HCT116 (cell line): ENCODE measurements at regions not wholly inside any gene's neighbourhood (a gene's known extent, or its start where the extent isn't known, plus 50 kb on each side); places are given as distances from the start of the nearest gene placed in this dataset.

Experiments used
- ATAC-seq: fragments of 200-7000 bp; cut with Tn5 transposase; 2 replicates; pipeline ENCODE4 v1.9.1; 2020; ENCODE audit warnings: mild to moderate bottlenecking, moderate library complexity
- BruUV-seq: library from RNA; stranded (reverse); fragments of 400-500 nt; replicated peaks from 2 replicates; lab custom pipeline; 2021; lab: Mats Ljungman, UMichigan
- CTCF ChIA-PET: fragments of 300-600 bp; sonication (Branson Sonifier 250); formaldehyde crosslinking; loops from one replicate; lab custom pipeline; 2021; ENCODE audit warnings: antibody characterized with exemption; lab: Charles Lee
- POLR2A ChIA-PET: fragments of 300-600, 350-600 bp; sonication (Branson Sonifier 250); formaldehyde crosslinking; loops from one replicate; lab custom pipeline; 2021; ENCODE audit warnings: antibody characterized with exemption; lab: Charles Lee
- RAD21 ChIA-PET, 2 experiments: fragments of 300-600 bp; sonication (Branson Sonifier 250); formaldehyde crosslinking; loops; one replicate each; lab custom pipeline; 2023; ENCODE audit warnings: low total read pairs in 2 of 2; ENCODE audit not compliant: uncharacterized antibody in 2 of 2, unreplicated experiment in 2 of 2, low non-redundant PET in 1 of 2; lab: Charles Lee
- DNase-seq: peaks from one replicate; pipeline ENCODE4 v3.0.0-alpha.2; 2010; ENCODE audit warnings: low read depth, low spot score
- H2AFZ ChIP-seq: fragments of 200-600 bp; shearing (Covaris generic), sonication (generic); 2 replicates; pipeline ENCODE4 v1.6.1; 2017; ENCODE audit warnings: low read depth, mixed run types, mixed read lengths, antibody characterized with exemption, low read length; ENCODE audit not compliant: poor library complexity, severe bottlenecking
- H3K27ac ChIP-seq: 2 replicates; pipeline ENCODE4 v1.5.1; 2012; ENCODE audit warnings: low read depth, low read length
- H3K27me3 ChIP-seq: fragments of 200-600 bp; sonication (generic); 2 replicates; pipeline ENCODE4 v1.6.1; 2016; ENCODE audit warnings: mixed run types, low read length, mixed read lengths; ENCODE audit not compliant: insufficient read depth
- H3K36me3 ChIP-seq, 2 experiments: fragments of 200-500 bp in 1 of 2; fragments of 200-600 bp in 1 of 2; sonication (Bioruptor generic) in 1 of 2; sonication (generic) in 1 of 2; 2 replicates each; pipeline versions ENCODE4 v1.5.1 to v1.6.1; 2014 to 2016; ENCODE audit warnings: low read length in 2 of 2, inconsistent platforms in 1 of 2, mixed read lengths in 1 of 2, mixed run types in 1 of 2; ENCODE audit not compliant: insufficient read depth in 2 of 2, control insufficient read depth in 1 of 2
- H3K4me1 ChIP-seq, 2 experiments: fragments of 200-600 bp in 1 of 2; sonication (generic) in 1 of 2; 2 replicates each; pipeline versions ENCODE4 v1.5.1 to v1.6.1; 2012 to 2017; ENCODE audit warnings: low read length in 2 of 2, inconsistent platforms in 1 of 2, mild to moderate bottlenecking in 1 of 2, mixed read lengths in 1 of 2, mixed run types in 1 of 2, moderate library complexity in 1 of 2; ENCODE audit not compliant: insufficient read depth in 2 of 2, control insufficient read depth in 1 of 2
- H3K4me2 ChIP-seq: fragments of 200-600 bp; sonication (generic); 2 replicates; pipeline ENCODE4 v1.6.1; 2017; ENCODE audit warnings: mixed run types, low read length, mixed read lengths
- H3K4me3 ChIP-seq, 2 experiments: fragments of 200-600 bp in 1 of 2; sonication (generic) in 1 of 2; replicated peaks in 1 of 2; 2 replicates each; pipeline ENCODE4 v1.5.1; 2011 to 2016; ENCODE audit warnings: low read length in 2 of 2, control low read depth in 1 of 2, low read depth in 1 of 2, mild to moderate bottlenecking in 1 of 2, mixed read lengths in 1 of 2, mixed run types in 1 of 2
- H3K79me2 ChIP-seq: fragments of 200-600 bp; sonication (generic); 2 replicates; pipeline ENCODE4 v1.6.1; 2017; ENCODE audit warnings: mild to moderate bottlenecking, mixed run types, low read length, moderate library complexity, mixed read lengths; ENCODE audit not compliant: insufficient read depth
- H3K9ac ChIP-seq: fragments of 200-600 bp; sonication (generic); 2 replicates; pipeline ENCODE4 v1.6.1; 2016; ENCODE audit warnings: low read length, mixed read lengths
- H3K9me2 ChIP-seq: fragments of 200-600 bp; sonication (generic), shearing (Covaris generic); 2 replicates; pipeline ENCODE4 v1.6.1; 2017; ENCODE audit warnings: mixed run types, mild to moderate bottlenecking, moderate library complexity; ENCODE audit not compliant: insufficient read depth
- H3K9me3 ChIP-seq, 2 experiments: fragments of 200-500 bp in 1 of 2; fragments of 200-600 bp in 1 of 2; sonication (Bioruptor generic) in 1 of 2; sonication (generic) in 1 of 2; 2 replicates each; pipeline ENCODE4 v1.6.1; 2014 to 2017; ENCODE audit warnings: low read length in 2 of 2, mixed read lengths in 2 of 2, inconsistent platforms in 1 of 2, low read depth in 1 of 2, mild to moderate bottlenecking in 1 of 2, mixed run types in 1 of 2, moderate library complexity in 1 of 2; ENCODE audit not compliant: control insufficient read depth in 1 of 2, insufficient read depth in 1 of 2
- H4K20me1 ChIP-seq: fragments of 200-600 bp; sonication (generic), shearing (Covaris generic); 2 replicates; pipeline ENCODE4 v1.6.1; 2017; ENCODE audit warnings: mixed run types, mild to moderate bottlenecking, moderate library complexity; ENCODE audit not compliant: insufficient read depth
- ATF3 ChIP-seq: IDR thresholded peaks from 2 replicates; pipeline ENCODE4 v1.6.1; 2012
- CEBPB ChIP-seq: IDR thresholded peaks from 2 replicates; pipeline ENCODE4 v1.6.1; 2012; ENCODE audit warnings: low read depth
- ELF1 ChIP-seq: IDR thresholded peaks from 2 replicates; pipeline ENCODE4 v1.6.1; 2012; ENCODE audit warnings: low read depth, borderline replicate concordance
- EZH2 ChIP-seq: fragments of 200-600 bp; sonication (generic); IDR thresholded peaks from 2 replicates; pipeline ENCODE4 v1.6.1; 2017; ENCODE audit warnings: antibody characterized with exemption, mixed run types
- FOSL1 ChIP-seq: IDR thresholded peaks from 2 replicates; pipeline ENCODE4 v1.6.1; 2012; ENCODE audit warnings: low read depth
- RAD21 ChIP-seq: IDR thresholded peaks from 2 replicates; pipeline ENCODE4 v1.6.1; 2012; ENCODE audit warnings: low read depth, mild to moderate bottlenecking
- REST ChIP-seq: IDR thresholded peaks from 2 replicates; pipeline ENCODE4 v1.6.1; 2012; ENCODE audit warnings: low read depth
- SP1 ChIP-seq: IDR thresholded peaks from 2 replicates; pipeline ENCODE4 v1.6.1; 2012; ENCODE audit warnings: low read depth
- TCF7L2 ChIP-seq: IDR thresholded peaks from 2 replicates; pipeline ENCODE4 v1.7.0; 2011; ENCODE audit warnings: borderline replicate concordance, inconsistent platforms; ENCODE audit not compliant: insufficient read depth, insufficient read length; ENCODE audit errors: extremely low read depth
- YY1 ChIP-seq: IDR thresholded peaks from 2 replicates; pipeline ENCODE4 v1.6.1; 2011; ENCODE audit warnings: low read length, low read depth, moderate library complexity, mild to moderate bottlenecking; ENCODE audit not compliant: insufficient replicate concordance; ENCODE audit errors: extremely low read depth
- ZFX ChIP-seq: fragments of 450-650 bp; IDR thresholded peaks from 2 replicates; pipeline ENCODE4 v1.6.1; 2017
- ZNF274 ChIP-seq: fragments of 200-500 bp; sonication (Bioruptor generic); IDR thresholded peaks from 2 replicates; pipeline ENCODE4 v1.6.1; 2014; ENCODE audit warnings: mild to moderate bottlenecking, low read depth, low read length, inconsistent platforms
- intact Hi-C: fragments of 100-400 bp; cut with micrococcal nuclease; formaldehyde crosslinking; loops from 2 replicates; pipeline ENCODE4 v1.10.0; 2022

GRCh38 chr14:66139432-66139831 is 346.7 kb upstream of the CCDC196 start:
- ATAC-seq (no peak), DNase-seq (no peak)
- no peak overlapping the region for H3K9ac ChIP-seq
- no peak overlapping the region for H3K4me3 ChIP-seq
- H4K20me1 ChIP-seq = no peaks in the 10 kb centered on the region
- no peaks in the 10 kb centered on the region for H3K79me2 ChIP-seq
- no peak overlapping the region for H3K27ac ChIP-seq
- ChIA-PET POLR2A (no interaction called here), CTCF (no interaction called here), RAD21 (no interaction called here)
- BruUV-seq = no TSS peak
- no peaks in the 10 kb centered on the region for H3K9me3 ChIP-seq
- no peak overlapping the region for H2AFZ ChIP-seq
- intact Hi-C loops = no loop called here
- H3K27me3 ChIP-seq = no peaks in the 10 kb centered on the region; the same call in 1 of the 2 replicates
- no peaks in the 10 kb centered on the region for H3K36me3 ChIP-seq
- H3K4me1 ChIP-seq = no peaks in the 10 kb centered on the region
- TF ChIP-seq FOSL1 (no peak), YY1 (no peak), ATF3 (no peak), TCF7L2 (no peak), REST (no peak), RAD21 (no peak), SP1 (no peak), ELF1 (no peak), ZFX (no peak), EZH2 (no peak), ZNF274 (no peak), CEBPB (no peak)
- H3K4me2 ChIP-seq = no peak overlapping the region
- no peaks in the 10 kb centered on the region for H3K9me2 ChIP-seq
